HPDE6-E6E7 (cell line): ENCODE measurements at regions not wholly inside any gene's neighbourhood (a gene's known extent, or its start where the extent isn't known, plus 50 kb on each side); places are given as distances from the start of the nearest gene placed in this dataset.

ENCODE experiments used
- DNase-seq: peaks from one replicate; pipeline ENCODE4 v3.0.0; 2011; ENCODE audit warnings: missing footprints; ENCODE audit errors: extremely low spot score

- DNase-seq, result no peak
Observed at GRCh38 chr10:9735731-9736130, 1281.9 kb upstream of the CELF2 start.

GRCh38 chr10:9743639-9744038 lies 1274.0 kb upstream of the CELF2 start:
- no peak for DNase-seq

- no peak for DNase-seq
Observed at GRCh38 chr10:9745158-9745557, 1272.5 kb upstream of the CELF2 start.

- DNase-seq, result no peak
Observed at GRCh38 chr10:9757176-9757575, 1260.5 kb upstream of the CELF2 start.

GRCh38 chr10:9759596-9759995 lies 1258.1 kb upstream of the CELF2 start:
- peak; percentile 7 for DNase-seq

GRCh38 chr10:9762966-9763656 lies 1254.6 kb upstream of the CELF2 start:
- DNase-seq, result no peak

- DNase-seq, result no peak
Observed at GRCh38 chr10:9766762-9767161, 1250.9 kb upstream of the CELF2 start.

- DNase-seq, result no peak
Observed at GRCh38 chr10:9781666-9782065, 1236.0 kb upstream of the CELF2 start.

- peak; percentile 7 for DNase-seq
Observed at GRCh38 chr10:9786101-9786500, 1231.6 kb upstream of the CELF2 start.

- peak; percentile 22 for DNase-seq
Observed at GRCh38 chr10:9786576-9786975, 1231.1 kb upstream of the CELF2 start.

GRCh38 chr10:9789996-9790395 lies 1227.7 kb upstream of the CELF2 start:
- no peak for DNase-seq

GRCh38 chr10:9792181-9792580 lies 1225.5 kb upstream of the CELF2 start:
- peak; percentile 1 for DNase-seq

GRCh38 chr10:9796564-9796963 lies 1221.1 kb upstream of the CELF2 start:
- DNase-seq, result no peak

- no peak for DNase-seq
Observed at GRCh38 chr10:9800011-9800410, 1217.7 kb upstream of the CELF2 start.

- DNase-seq, result no peak
Observed at GRCh38 chr10:9800571-9800970, 1217.1 kb upstream of the CELF2 start.

- no peak for DNase-seq
Observed at GRCh38 chr10:9807846-9808245, 1209.8 kb upstream of the CELF2 start.

- no peak for DNase-seq
Observed at GRCh38 chr10:9811601-9812000, 1206.1 kb upstream of the CELF2 start.

GRCh38 chr10:9814285-9814864 lies 1203.3 kb upstream of the CELF2 start:
- DNase-seq, result no peak

GRCh38 chr10:9819756-9820494 lies 1197.7 kb upstream of the CELF2 start:
- DNase-seq, result no peak

- DNase-seq, result no peak
Observed at GRCh38 chr10:9823268-9823930, 1194.3 kb upstream of the CELF2 start.

GRCh38 chr10:9824631-9825071 lies 1193.0 kb upstream of the CELF2 start:
- no peak for DNase-seq

GRCh38 chr10:9825491-9826018 lies 1192.1 kb upstream of the CELF2 start:
- no peak for DNase-seq
